Endodermal cell (in vitro differentiated cells): ENCODE measurements at regions not wholly inside any gene's neighbourhood (a gene's known extent, or its start where the extent isn't known, plus 50 kb on each side); places are given as distances from the start of the nearest gene placed in this dataset.

Source experiments
- DNase-seq: peaks from one replicate; pipeline ENCODE4 v3.0.0-alpha.2; 2017
- H3K27ac ChIP-seq: 2 replicates; pipeline ENCODE4 v1.5.1; 2013; ENCODE audit warnings: mild to moderate bottlenecking, low read depth, low read length, moderate library complexity
- H3K27me3 ChIP-seq: 2 replicates; pipeline ENCODE4 v1.6.1; 2013; ENCODE audit warnings: mild to moderate bottlenecking, low read length, moderate library complexity; ENCODE audit not compliant: insufficient read depth, control insufficient read depth, poor library complexity, severe bottlenecking
- H3K36me3 ChIP-seq: 2 replicates; pipeline ENCODE4 v1.7.0; 2013; ENCODE audit warnings: mild to moderate bottlenecking, low read length, moderate library complexity; ENCODE audit not compliant: control insufficient read depth, insufficient read depth
- H3K4me1 ChIP-seq: one replicate; pipeline ENCODE4 v1.7.0; 2013; ENCODE audit warnings: low read length; ENCODE audit not compliant: control insufficient read depth, insufficient read depth
- H3K4me3 ChIP-seq: 2 replicates; pipeline ENCODE4 v1.5.1; 2013; ENCODE audit warnings: mild to moderate bottlenecking, low read length, moderate library complexity
- H3K9ac ChIP-seq: 2 replicates; pipeline ENCODE4 v1.6.1; 2013; ENCODE audit warnings: mild to moderate bottlenecking, low read length, moderate library complexity; ENCODE audit not compliant: poor library complexity, severe bottlenecking; ENCODE audit errors: extremely low read depth
- H3K9me3 ChIP-seq: 2 replicates; pipeline ENCODE4 v1.6.1; 2013; ENCODE audit warnings: mild to moderate bottlenecking, low read length, moderate library complexity; ENCODE audit not compliant: control insufficient read depth
- H3K27ac Mint-ChIP-seq: 2 replicates; pipeline ENCODE4 v1.8.0; 2020; ENCODE audit warnings: mixed read lengths
- H3K27me3 Mint-ChIP-seq: 2 replicates; pipeline ENCODE4 v1.8.0; 2021; ENCODE audit warnings: mild to moderate bottlenecking, mixed read lengths; ENCODE audit not compliant: insufficient read depth
- H3K36me3 Mint-ChIP-seq: 2 replicates; pipeline ENCODE4 v1.8.0; 2020; ENCODE audit warnings: low read depth, mixed read lengths
- H3K4me1 Mint-ChIP-seq: 2 replicates; pipeline ENCODE4 v1.8.0; 2020; ENCODE audit warnings: mixed read lengths
- H3K4me3 Mint-ChIP-seq: 2 replicates; pipeline ENCODE4 v1.8.0; 2020; ENCODE audit warnings: mild to moderate bottlenecking, moderate library complexity, mixed read lengths
- H3K9me3 Mint-ChIP-seq: 2 replicates; pipeline ENCODE4 v1.8.0; 2020; ENCODE audit warnings: mild to moderate bottlenecking, mixed read lengths
- CTCF ChIP-seq: fragments of 200-600 bp; sonication (generic); conservative IDR thresholded peaks from 2 replicates; pipeline ENCODE4 v1.5.0; 2021; ENCODE audit warnings: antibody characterized with exemption, mild to moderate bottlenecking
- WGBS, 2 experiments: methylation state at CpG; one replicate each; pipeline versions ENCODE4 v1.1.5 to v1.1.7; 2013; ENCODE audit warnings: missing lambda C conversion rate in 2 of 2, mixed read lengths in 1 of 2; ENCODE audit not compliant: insufficient coverage in 1 of 2, insufficient read length in 1 of 2; 5-methylcytosine and 5-hydroxymethylcytosine counted together

GRCh38 chr4:27702730-27703431 is 842.2 kb downstream of the STIM2 start:
- H3K36me3 ChIP-seq, result no peaks in the 10 kb centered on the region
- H3K4me1 Mint-ChIP-seq, result peaks cover 5% of the 10 kb centered on the region
- H3K27ac Mint-ChIP-seq, result no peak overlapping the region
- no peak overlapping the region for H3K4me3 ChIP-seq
- no peak overlapping the region for H3K9ac ChIP-seq
- peak; percentile 74 for DNase-seq
- peak; percentile 80 for TF ChIP-seq CTCF
- no peaks in the 10 kb centered on the region for H3K27me3 ChIP-seq
- no peak overlapping the region for H3K4me3 Mint-ChIP-seq
- H3K4me1 ChIP-seq, result no peaks in the 10 kb centered on the region
- peaks cover 4% of the 10 kb centered on the region for H3K9me3 ChIP-seq
- H3K27ac ChIP-seq, result no peak overlapping the region
- WGBS, 2 experiments, result 63 to 77% methylated on average over 2 to 5 of the region's 5 CpGs
- no peaks in the 10 kb centered on the region for H3K27me3 Mint-ChIP-seq
- H3K9me3 Mint-ChIP-seq, result peaks cover 6% of the 10 kb centered on the region
- no peaks in the 10 kb centered on the region for H3K36me3 Mint-ChIP-seq

DNA sequence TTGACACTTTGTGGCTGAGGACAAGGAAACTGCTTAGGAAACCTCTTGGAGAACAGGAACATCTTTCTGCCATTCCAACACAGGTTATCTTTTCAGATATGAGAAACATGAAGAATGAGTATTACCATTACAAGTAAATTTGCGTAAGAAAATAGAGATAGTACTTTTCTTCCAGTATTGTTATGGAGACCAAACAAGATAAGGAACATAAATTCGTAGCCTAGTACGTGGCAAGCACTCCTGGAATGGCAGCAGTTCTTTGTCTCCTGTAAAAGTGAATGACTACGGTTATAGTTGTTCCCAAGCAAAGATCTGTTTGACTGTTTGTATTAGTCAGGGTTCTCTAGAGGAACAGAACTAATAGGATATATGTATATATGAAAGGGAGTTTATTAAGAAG is 843.1 kb downstream of the STIM2 start:
- WGBS, 2 experiments, result 69 to 97% methylated on average over 3 to 4 of the region's 4 CpGs
- no peaks in the 10 kb centered on the region for H3K4me1 ChIP-seq
- TF ChIP-seq CTCF, result no peak
- Mint-ChIP-seq H3K9me3 (peaks cover under 1% of the 10 kb centered on the region), H3K4me3 (no peak overlapping the region), H3K4me1 (peaks cover 5% of the 10 kb centered on the region), H3K27ac (no peak overlapping the region), H3K36me3 (no peaks in the 10 kb centered on the region), H3K27me3 (peaks cover 4% of the 10 kb centered on the region)
- no peak overlapping the region for H3K27ac ChIP-seq
- H3K36me3 ChIP-seq, result no peaks in the 10 kb centered on the region
- DNase-seq, result no peak
- H3K9ac ChIP-seq, result no peak overlapping the region
- H3K9me3 ChIP-seq, result peaks cover under 1% of the 10 kb centered on the region
- no peaks in the 10 kb centered on the region for H3K27me3 ChIP-seq
- H3K4me3 ChIP-seq, result no peak overlapping the region

- TF ChIP-seq CTCF, result no peak
- no peaks in the 10 kb centered on the region for H3K9me3 Mint-ChIP-seq
- WGBS, 2 experiments, result 90% methylated on average over 3 of the region's 3 CpGs; no CpG with 5 or more reads in 1 of the 2 experiments
Observed at GRCh38 chr4:27711041-27711440, 850.4 kb downstream of the STIM2 start.

More at GRCh38 chr4:27711041-27711440, 850.4 kb downstream of the STIM2 start:
- Mint-ChIP-seq H3K4me1 (no peaks in the 10 kb centered on the region), H3K27me3 (peaks cover 35% of the 10 kb centered on the region), H3K4me3 (no peak overlapping the region), H3K36me3 (no peaks in the 10 kb centered on the region), H3K27ac (no peak overlapping the region)
- H3K9me3 ChIP-seq, result peaks cover 8% of the 10 kb centered on the region
- H3K9ac ChIP-seq, result no peak overlapping the region
- no peak overlapping the region for H3K27ac ChIP-seq
- H3K27me3 ChIP-seq, result no peaks in the 10 kb centered on the region
- no peak overlapping the region for H3K4me3 ChIP-seq
- no peak for DNase-seq
- no peaks in the 10 kb centered on the region for H3K4me1 ChIP-seq
- no peaks in the 10 kb centered on the region for H3K36me3 ChIP-seq
